Karpas-422 (cell line): ENCODE measurements at regions not wholly inside any gene's neighbourhood (a gene's known extent, or its start where the extent isn't known, plus 50 kb on each side); places are given as distances from the start of the nearest gene placed in this dataset.

ENCODE experiments used
- DNase-seq: peaks from one replicate; pipeline ENCODE4 v3.0.0-alpha.2; 2015
- H2AFZ ChIP-seq: fragments of 200-600 bp; sonication (generic); 2 replicates; pipeline ENCODE4 v1.6.1; 2014; ENCODE audit warnings: antibody characterized with exemption, low read length, mixed read lengths
- H3K27ac ChIP-seq: fragments of 200-600 bp; sonication (generic); 2 replicates; pipeline ENCODE4 v1.5.1; 2014; ENCODE audit warnings: mild to moderate bottlenecking, low read length, moderate library complexity
- H3K27me3 ChIP-seq: fragments of 200-600 bp; sonication (generic); 2 replicates; pipeline ENCODE4 v1.6.1; 2014; ENCODE audit warnings: low read length, mixed read lengths
- H3K36me3 ChIP-seq: fragments of 200-600 bp; sonication (generic); 2 replicates; pipeline ENCODE4 v1.6.1; 2014; ENCODE audit warnings: low read length, mixed read lengths; ENCODE audit not compliant: insufficient read depth
- H3K4me1 ChIP-seq: fragments of 200-600 bp; sonication (generic); 2 replicates; pipeline ENCODE4 v1.6.1; 2014; ENCODE audit warnings: mild to moderate bottlenecking, low read length, mixed read lengths
- H3K4me2 ChIP-seq: fragments of 200-600 bp; sonication (generic); 2 replicates; pipeline ENCODE4 v1.6.1; 2014; ENCODE audit warnings: low read length, low read depth, mild to moderate bottlenecking; ENCODE audit not compliant: poor library complexity, severe bottlenecking
- H3K4me3 ChIP-seq: fragments of 200-600 bp; sonication (generic); 2 replicates; pipeline ENCODE4 v1.5.1; 2014; ENCODE audit warnings: mild to moderate bottlenecking, antibody characterized with exemption, low read length, mixed read lengths
- H3K79me2 ChIP-seq: fragments of 200-600 bp; sonication (generic); 2 replicates; pipeline ENCODE4 v1.6.1; 2014; ENCODE audit warnings: mild to moderate bottlenecking, low read length, mixed read lengths
- H3K9ac ChIP-seq: fragments of 200-600 bp; sonication (generic); 2 replicates; pipeline ENCODE4 v1.6.0; 2014; ENCODE audit warnings: low read length
- H3K9me2 ChIP-seq: fragments of 200-600 bp; sonication (generic), shearing (Covaris generic); replicated peaks from 2 replicates; pipeline ENCODE4 v1.6.0; 2014; ENCODE audit warnings: mild to moderate bottlenecking, low read length, moderate library complexity; ENCODE audit not compliant: insufficient read depth
- H3K9me3 ChIP-seq: fragments of 300-700, 200-600 bp; sonication (generic); 2 replicates; pipeline ENCODE4 v1.6.1; 2014; ENCODE audit warnings: low read length, mixed read lengths
- H4K20me1 ChIP-seq: fragments of 200-600 bp; sonication (generic); 2 replicates; pipeline ENCODE4 v1.6.1; 2014; ENCODE audit warnings: mild to moderate bottlenecking, antibody characterized with exemption, low read length, low read depth; ENCODE audit not compliant: insufficient read depth

DNA sequence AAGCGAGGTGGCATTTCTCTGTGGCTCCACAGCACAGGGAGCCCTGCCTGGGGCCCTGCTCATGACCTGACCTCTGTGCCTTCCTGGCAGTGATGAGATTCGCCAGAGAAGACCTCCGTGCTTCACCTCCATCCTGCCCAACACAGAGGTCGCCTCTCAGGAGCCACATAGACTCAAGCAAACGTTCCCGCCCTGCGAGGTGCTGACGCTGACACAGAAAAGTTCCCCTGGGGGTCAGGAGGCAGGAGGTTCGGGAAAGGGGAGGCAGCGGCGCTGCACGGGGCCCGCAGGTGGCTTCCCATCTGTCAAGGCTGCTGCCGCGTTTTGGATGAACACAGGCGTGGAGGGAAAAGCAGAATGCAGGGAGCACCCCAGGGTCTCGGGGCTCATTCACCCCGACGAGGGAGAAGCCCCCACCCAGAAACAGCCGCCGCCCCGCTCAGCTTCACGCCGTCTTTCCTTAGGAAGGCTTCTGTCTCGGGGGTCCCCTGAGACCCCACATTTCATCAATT, 579.6 kb upstream of the SALL3 start:
- Histone ChIP-seq H3K36me3 (no peaks in the 10 kb centered on the region), H3K4me2 (no peak overlapping the region), H3K27ac (no peak overlapping the region), H2AFZ (no peak overlapping the region), H3K9me2 (no peaks in the 10 kb centered on the region), H4K20me1 (no peaks in the 10 kb centered on the region), H3K4me3 (no peak overlapping the region), H3K9ac (no peak overlapping the region), H3K4me1 (no peaks in the 10 kb centered on the region), H3K9me3 (no peaks in the 10 kb centered on the region), H3K79me2 (no peaks in the 10 kb centered on the region), H3K27me3 (no peaks in the 10 kb centered on the region)
- DNase-seq, result no peak

DNA sequence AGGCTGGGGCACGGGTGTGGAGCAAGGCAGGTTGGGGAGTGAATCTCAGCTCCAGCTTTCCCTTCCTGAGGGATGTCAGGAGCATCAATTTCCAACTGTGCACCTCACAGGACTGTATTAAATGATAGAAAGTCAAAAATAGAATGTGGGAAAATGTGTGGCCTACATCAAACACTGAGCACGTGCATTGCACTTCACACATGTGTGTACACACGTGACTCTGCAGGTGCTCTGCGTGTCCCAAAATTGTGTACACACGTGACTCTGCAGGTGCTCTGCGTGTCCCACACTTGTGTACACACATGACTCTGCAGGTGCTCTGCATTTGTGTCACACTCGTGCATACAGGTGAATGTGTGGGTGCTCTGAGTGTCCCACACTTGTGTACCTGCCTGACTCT, 577.2 kb upstream of the SALL3 start:
- H3K9me3 ChIP-seq, result no peaks in the 10 kb centered on the region

DNA sequence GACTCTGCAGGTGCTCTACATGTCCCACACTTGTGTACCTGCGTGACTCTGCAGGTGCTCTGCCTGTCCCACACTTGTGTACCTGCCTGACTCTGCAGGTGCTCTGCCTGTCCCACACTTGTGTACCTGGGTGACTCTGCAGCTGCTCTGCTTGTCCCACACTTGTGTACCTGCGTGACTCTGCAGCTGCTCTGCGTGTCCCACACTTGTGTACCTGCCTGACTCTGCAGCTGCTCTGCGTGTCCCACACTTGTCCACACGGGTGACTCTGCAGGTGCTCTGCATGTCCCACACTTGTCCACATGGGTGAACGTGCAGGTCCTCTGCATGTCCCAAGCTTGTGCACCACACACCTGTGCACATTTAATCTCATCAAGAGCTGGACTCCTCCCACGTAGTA, 576.7 kb upstream of the SALL3 start:
- H4K20me1 ChIP-seq, result no peaks in the 10 kb centered on the region
- H3K9me3 ChIP-seq, result no peaks in the 10 kb centered on the region
- no peaks in the 10 kb centered on the region for H3K27me3 ChIP-seq
- H2AFZ ChIP-seq, result no peak overlapping the region
- H3K9ac ChIP-seq, result no peak overlapping the region
- no peaks in the 10 kb centered on the region for H3K4me1 ChIP-seq
- no peak for DNase-seq
- no peak overlapping the region for H3K4me3 ChIP-seq
- no peaks in the 10 kb centered on the region for H3K36me3 ChIP-seq
- H3K79me2 ChIP-seq, result no peaks in the 10 kb centered on the region
- H3K4me2 ChIP-seq, result no peak overlapping the region
- H3K9me2 ChIP-seq, result no peaks in the 10 kb centered on the region
- H3K27ac ChIP-seq, result no peak overlapping the region

More for the DNA sequence above, 577.2 kb upstream of the SALL3 start:
- no peaks in the 10 kb centered on the region for H3K4me1 ChIP-seq
- H3K27me3 ChIP-seq, result no peaks in the 10 kb centered on the region
- DNase-seq, result no peak
- H3K9ac ChIP-seq, result no peak overlapping the region
- H3K4me3 ChIP-seq, result no peak overlapping the region
- H3K4me2 ChIP-seq, result no peak overlapping the region
- H3K79me2 ChIP-seq, result no peaks in the 10 kb centered on the region
- no peak overlapping the region for H2AFZ ChIP-seq
- no peaks in the 10 kb centered on the region for H3K36me3 ChIP-seq
- no peak overlapping the region for H3K27ac ChIP-seq
- no peaks in the 10 kb centered on the region for H3K9me2 ChIP-seq
- H4K20me1 ChIP-seq, result no peaks in the 10 kb centered on the region

DNA sequence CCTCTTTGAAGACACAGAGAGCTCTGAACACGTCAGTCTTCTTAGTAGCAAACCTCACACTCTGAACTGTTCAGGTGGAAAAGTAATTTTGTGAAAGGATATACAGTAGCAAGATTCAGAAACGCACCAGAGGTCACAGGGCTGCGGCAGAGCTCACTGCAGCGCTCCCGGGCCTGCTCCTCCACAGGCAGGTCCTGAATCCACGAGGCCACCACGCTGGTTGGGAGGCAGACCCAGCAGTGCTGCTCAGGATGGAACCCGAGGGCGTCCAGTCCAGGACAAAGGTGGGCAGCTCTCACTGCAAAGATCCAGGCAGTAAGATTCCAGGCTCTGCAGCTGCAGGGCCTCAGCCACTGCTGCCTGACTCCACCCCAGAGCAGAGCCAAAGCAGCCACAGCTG, 576.2 kb upstream of the SALL3 start:
- DNase-seq, result no peak
- H3K9ac ChIP-seq, result no peak overlapping the region

DNA sequence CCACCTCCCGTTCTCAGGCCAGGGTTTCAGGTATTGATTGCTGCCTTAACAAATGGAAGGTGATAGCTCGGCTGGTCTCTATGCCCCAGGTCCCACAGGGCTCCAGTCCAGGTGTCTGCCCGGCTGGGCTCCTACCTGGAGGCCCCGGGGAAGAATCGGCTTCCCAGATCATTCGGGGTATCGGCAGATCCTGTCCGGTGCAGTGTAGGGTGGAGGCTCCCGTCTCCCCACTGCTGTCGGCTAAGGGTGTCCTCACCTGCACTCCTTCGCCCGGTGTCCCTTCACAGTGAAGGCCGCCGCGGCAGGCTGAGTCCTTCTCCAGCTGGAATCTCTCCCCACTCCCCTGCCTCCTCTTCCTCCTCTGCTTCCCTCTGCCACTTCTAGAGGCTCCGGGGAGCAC, 573.9 kb upstream of the SALL3 start:
- Histone ChIP-seq H3K4me3 (no peak overlapping the region), H4K20me1 (no peaks in the 10 kb centered on the region), H3K27me3 (no peaks in the 10 kb centered on the region), H3K36me3 (no peaks in the 10 kb centered on the region), H3K4me1 (no peaks in the 10 kb centered on the region), H3K9me2 (no peaks in the 10 kb centered on the region), H3K27ac (no peak overlapping the region), H3K79me2 (no peaks in the 10 kb centered on the region), H3K9me3 (no peaks in the 10 kb centered on the region), H3K4me2 (no peak overlapping the region), H2AFZ (no peak overlapping the region), H3K9ac (no peak overlapping the region)
- DNase-seq, result no peak

More for the DNA sequence above, 576.2 kb upstream of the SALL3 start:
- Histone ChIP-seq H2AFZ (no peak overlapping the region), H3K9me2 (no peaks in the 10 kb centered on the region), H3K36me3 (no peaks in the 10 kb centered on the region), H3K27me3 (no peaks in the 10 kb centered on the region), H3K4me2 (no peak overlapping the region), H4K20me1 (no peaks in the 10 kb centered on the region), H3K27ac (no peak overlapping the region), H3K79me2 (no peaks in the 10 kb centered on the region), H3K4me3 (no peak overlapping the region), H3K4me1 (no peaks in the 10 kb centered on the region), H3K9me3 (no peaks in the 10 kb centered on the region)

DNA sequence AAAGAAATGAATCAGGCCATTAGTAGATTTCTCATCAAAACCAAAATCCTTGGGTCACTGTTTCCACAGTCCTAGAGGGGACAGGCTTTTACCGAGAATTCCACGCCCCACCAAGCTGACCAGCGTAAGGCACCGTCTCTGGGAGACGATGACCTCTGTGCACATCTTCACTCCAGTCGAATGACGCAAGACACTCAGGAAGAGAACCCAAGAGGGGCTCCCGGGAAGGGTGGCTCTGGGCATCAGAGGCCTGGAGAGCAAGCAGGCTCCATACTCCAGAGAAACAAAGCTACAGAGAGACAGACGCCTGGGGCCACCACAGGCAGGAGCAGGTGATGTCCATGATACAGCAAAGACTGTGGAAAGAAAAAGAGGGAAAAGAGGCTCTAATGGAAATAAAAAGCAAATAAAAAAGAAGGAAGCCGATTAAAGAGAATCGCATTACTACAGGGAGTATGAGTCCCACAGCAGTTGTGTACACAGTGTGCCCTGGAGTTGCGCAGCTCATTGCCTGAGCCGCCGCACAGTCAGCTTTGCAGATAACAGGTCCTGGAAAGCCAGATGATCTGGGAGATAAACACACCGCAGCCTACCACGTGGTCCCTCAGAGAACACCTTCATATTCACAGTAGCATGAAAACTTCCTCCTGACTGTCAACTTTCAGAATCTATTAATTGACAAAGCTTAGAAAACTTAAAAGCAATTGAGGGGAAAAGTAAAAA, 572.7 kb upstream of the SALL3 start:
- DNase-seq, result no peak
- Histone ChIP-seq H3K4me2 (no peak overlapping the region), H3K9me2 (no peaks in the 10 kb centered on the region), H3K27me3 (no peaks in the 10 kb centered on the region), H3K4me3 (no peak overlapping the region), H4K20me1 (no peaks in the 10 kb centered on the region), H2AFZ (no peak overlapping the region), H3K9ac (no peak overlapping the region), H3K36me3 (no peaks in the 10 kb centered on the region), H3K9me3 (no peaks in the 10 kb centered on the region), H3K27ac (no peak overlapping the region), H3K79me2 (no peaks in the 10 kb centered on the region), H3K4me1 (no peaks in the 10 kb centered on the region)

DNA sequence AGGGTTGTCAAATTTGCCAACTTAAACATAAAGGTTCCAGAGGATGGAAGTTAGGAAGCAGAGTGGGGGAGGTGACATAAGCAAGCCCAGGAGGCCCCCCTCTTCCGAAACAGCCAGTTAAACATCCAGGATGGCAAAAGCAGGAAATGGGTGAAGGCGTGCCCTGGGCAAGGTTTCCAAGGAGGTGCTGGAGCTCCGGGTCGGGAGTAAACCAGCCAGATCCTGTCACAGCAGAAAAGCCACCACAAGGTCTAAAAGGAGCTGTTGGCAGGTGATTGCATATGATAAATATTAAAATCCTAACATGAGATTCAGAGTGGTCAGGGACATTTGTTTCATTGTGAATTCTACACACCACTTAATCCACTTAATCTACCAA, 572.2 kb upstream of the SALL3 start:
- no peaks in the 10 kb centered on the region for H4K20me1 ChIP-seq
- H2AFZ ChIP-seq, result no peak overlapping the region
- no peaks in the 10 kb centered on the region for H3K79me2 ChIP-seq
- H3K9me2 ChIP-seq, result no peaks in the 10 kb centered on the region
- H3K9me3 ChIP-seq, result no peaks in the 10 kb centered on the region
- no peaks in the 10 kb centered on the region for H3K36me3 ChIP-seq
- no peak overlapping the region for H3K4me2 ChIP-seq
- DNase-seq, result no peak
- no peak overlapping the region for H3K27ac ChIP-seq
- no peaks in the 10 kb centered on the region for H3K4me1 ChIP-seq
- no peaks in the 10 kb centered on the region for H3K27me3 ChIP-seq
- H3K9ac ChIP-seq, result no peak overlapping the region
- no peak overlapping the region for H3K4me3 ChIP-seq

DNA sequence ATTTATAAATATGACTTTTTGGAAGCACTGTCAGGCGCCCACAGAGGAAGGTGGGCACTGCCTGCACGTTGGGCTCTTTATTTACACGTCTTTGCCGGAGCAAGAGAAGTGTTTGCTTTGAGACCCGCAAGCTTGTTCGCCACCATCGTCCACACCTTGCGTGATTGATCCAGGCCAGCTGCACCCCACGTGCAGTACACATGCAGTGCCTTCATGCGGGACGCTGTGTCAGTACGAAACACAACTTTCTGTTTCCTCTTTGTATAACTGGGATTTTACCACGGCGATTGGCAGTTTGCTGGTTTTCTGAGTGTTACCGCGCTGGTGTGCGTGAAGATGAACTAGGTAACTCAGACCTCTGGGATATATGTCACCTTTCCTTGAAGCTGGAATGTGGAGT, 571.0 kb upstream of the SALL3 start:
- Histone ChIP-seq H3K79me2 (no peaks in the 10 kb centered on the region), H3K9me3 (no peaks in the 10 kb centered on the region), H3K9ac (no peak overlapping the region), H3K9me2 (no peaks in the 10 kb centered on the region), H3K27me3 (no peaks in the 10 kb centered on the region), H3K4me1 (no peaks in the 10 kb centered on the region), H2AFZ (no peak overlapping the region), H3K4me3 (no peak overlapping the region), H3K36me3 (no peaks in the 10 kb centered on the region), H3K27ac (no peak overlapping the region), H3K4me2 (no peak overlapping the region), H4K20me1 (no peaks in the 10 kb centered on the region)
- no peak for DNase-seq
